VCaP (cell line): ENCODE measurements at regions not wholly inside any gene's neighbourhood (a gene's known extent, or its start where the extent isn't known, plus 50 kb on each side); places are given as distances from the start of the nearest gene placed in this dataset.

Source experiments
- H3K27ac ChIP-seq: fragments of 450-650 bp; 2 replicates; pipeline ENCODE4 v1.5.1; 2017
- TF ChIP-seq, protein P1 (sequence below): fragments of 450-650 bp; conservative IDR thresholded peaks from 2 replicates; pipeline ENCODE4 v1.5.1; 2017; ENCODE audit warnings: mild to moderate bottlenecking, moderate library complexity

DNA sequence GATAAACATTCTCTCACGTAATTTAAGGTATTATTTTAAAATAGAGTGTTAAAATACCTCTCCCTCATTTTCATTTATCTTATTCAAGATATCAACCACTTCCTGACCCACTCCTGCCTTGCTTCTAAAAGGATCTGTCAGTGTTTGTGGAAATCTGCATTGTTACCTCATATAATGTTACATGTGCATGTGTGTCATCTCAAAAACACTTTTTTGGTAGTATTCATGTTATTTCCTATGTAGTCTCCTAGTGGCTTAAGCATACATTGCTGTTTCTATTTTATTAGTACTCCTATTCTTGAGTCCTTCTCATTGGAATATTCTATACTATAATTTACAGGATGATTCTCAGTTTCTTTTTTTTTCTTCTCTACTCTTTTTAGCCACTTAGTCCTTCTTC is 1360.7 kb upstream of the CELF2 start:
- H3K27ac ChIP-seq = no peak overlapping the region
- TF ChIP-seq, protein P1, sequence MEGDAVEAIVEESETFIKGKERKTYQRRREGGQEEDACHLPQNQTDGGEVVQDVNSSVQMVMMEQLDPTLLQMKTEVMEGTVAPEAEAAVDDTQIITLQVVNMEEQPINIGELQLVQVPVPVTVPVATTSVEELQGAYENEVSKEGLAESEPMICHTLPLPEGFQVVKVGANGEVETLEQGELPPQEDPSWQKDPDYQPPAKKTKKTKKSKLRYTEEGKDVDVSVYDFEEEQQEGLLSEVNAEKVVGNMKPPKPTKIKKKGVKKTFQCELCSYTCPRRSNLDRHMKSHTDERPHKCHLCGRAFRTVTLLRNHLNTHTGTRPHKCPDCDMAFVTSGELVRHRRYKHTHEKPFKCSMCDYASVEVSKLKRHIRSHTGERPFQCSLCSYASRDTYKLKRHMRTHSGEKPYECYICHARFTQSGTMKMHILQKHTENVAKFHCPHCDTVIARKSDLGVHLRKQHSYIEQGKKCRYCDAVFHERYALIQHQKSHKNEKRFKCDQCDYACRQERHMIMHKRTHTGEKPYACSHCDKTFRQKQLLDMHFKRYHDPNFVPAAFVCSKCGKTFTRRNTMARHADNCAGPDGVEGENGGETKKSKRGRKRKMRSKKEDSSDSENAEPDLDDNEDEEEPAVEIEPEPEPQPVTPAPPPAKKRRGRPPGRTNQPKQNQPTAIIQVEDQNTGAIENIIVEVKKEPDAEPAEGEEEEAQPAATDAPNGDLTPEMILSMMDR = no peak

DNA sequence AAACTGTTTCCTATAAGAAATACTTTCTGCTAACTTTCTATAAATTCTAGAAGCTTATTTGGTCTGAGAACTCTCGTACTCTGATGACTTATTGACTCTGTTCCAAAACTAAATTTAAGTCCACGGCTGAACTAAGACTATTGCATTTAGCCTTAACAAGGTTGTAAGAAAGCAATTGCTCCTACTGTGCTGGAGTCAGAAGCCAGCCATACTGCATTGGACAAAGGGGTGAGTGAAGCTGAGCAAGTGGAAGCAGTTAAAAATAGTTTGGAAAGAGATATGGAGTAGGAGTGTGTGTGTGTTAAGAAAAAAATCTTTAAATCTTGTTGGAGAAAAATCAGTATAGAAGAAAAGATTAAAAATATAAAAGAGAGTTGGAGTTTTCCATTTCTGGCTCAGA is 1360.1 kb upstream of the CELF2 start:
- TF ChIP-seq, protein P1 = no peak
- H3K27ac ChIP-seq = no peak overlapping the region

DNA sequence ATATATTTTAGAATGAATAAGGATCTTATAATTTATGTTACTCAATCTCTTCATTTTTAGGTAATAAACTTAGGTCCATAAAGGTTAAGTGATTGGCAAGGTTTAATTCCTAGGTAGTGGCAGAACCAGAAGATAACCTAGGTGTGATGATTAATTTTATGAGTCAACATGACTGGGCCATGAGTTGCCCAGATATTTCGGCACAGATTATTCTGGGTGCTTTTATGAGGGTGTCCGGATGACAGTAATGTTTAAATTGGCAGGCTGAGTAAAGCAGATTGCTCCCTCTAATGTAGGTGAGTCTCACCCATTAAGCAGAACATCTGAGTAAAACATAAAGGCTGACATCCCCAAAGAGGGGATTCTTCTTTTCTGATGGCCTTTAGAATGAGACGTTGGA is 1349.3 kb upstream of the CELF2 start:
- H3K27ac ChIP-seq = no peak overlapping the region
- TF ChIP-seq, protein P1 = no peak

DNA sequence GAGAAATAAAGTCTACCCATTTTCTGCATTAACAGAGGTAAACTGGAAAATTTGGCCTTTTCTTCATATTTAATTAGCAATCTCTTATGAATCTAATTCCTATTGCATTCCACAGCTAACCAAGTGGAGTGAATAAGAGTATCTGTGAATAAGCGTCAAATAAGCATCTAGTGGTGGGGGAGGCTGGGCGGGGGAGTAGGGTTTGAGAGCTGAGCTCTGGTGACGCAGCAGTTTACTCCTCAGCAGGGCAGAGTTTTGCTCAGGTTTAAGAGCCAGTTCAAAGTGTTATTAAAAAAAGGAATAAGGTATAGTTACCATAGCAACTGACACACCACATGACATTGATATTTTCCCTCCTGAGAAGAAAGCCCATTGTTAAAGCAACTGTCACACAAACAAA is 1346.8 kb upstream of the CELF2 start:
- H3K27ac ChIP-seq = no peak overlapping the region
- TF ChIP-seq, protein P1 = no peak

DNA sequence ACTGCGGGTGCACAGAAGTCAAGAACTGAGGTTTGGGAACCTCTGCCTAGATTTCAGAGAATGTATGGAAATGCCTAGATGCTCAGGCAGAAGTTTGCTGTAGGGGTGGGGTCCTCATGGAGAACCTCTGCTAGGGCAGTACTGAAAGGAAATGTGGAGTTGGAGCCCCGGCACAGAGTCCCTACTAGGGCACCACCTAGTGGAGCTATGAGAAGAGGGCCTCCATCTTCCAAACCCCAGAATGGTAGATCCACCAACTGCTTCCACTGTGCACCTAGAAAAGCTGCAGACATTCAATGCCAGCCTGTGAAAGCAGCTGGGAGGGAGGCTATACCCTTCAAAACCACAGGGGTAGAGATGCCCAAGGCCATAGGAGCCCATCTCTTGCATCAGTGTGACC is 1336.0 kb upstream of the CELF2 start:
- TF ChIP-seq, protein P1 = no peak
- no peak overlapping the region for H3K27ac ChIP-seq

DNA sequence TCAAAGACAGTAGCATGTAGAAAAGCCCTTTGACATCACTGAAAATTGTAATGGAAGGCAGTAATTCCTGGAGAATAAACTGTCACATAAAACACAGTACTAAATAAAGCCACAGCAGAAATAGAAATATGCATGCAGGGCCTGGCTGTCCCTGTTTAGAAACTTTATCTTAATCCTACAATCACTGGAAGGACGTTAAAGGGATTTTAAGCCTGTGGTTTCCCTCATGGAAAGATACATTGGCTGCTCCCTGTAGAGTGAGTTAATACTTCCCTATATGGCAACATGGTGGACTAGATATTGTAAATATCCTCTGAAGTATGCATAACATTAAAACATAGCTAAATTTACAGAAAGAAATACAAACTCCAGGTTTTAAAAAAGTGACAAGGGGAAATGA is 1334.9 kb upstream of the CELF2 start:
- no peak overlapping the region for H3K27ac ChIP-seq
- TF ChIP-seq, protein P1 = no peak

DNA sequence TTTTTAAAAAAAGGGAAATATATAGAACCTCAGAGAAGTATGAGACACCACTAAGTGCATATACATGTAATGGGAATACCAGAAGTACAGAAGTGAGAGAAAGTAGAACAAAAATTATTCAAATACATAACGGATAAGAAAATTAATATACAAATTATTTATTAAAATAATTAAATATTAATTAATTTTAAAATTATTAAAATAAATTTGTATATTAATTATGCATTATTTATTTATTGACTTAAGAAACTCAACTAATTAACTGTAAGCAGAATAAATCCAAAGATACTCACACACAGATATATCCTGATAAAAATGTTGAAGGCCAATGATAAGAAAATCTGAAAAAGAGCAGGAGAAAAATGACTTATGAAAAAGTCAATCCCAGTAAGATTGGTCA is 1333.5 kb upstream of the CELF2 start:
- TF ChIP-seq, protein P1 = no peak
- no peak overlapping the region for H3K27ac ChIP-seq

DNA sequence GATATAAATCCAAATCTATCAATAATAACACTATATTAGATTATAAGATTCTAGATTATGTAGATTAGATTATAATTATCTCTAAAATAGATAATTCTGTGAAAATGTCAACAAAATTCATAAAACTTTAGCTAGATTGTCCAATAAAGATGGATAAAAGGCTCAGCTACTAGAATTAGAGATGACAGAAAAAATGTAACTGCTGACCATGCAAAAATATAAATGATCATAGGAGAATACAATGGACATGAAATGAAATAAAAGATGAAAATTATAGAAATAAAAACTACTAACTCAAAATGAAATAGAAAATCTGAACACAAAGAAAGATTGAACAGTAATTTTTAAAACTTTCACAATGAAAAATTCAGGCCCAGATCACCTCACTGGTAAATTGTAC is 1332.1 kb upstream of the CELF2 start:
- H3K27ac ChIP-seq = no peak overlapping the region
- TF ChIP-seq, protein P1 = no peak
